K562 (cell line): ENCODE measurements at regions not wholly inside any gene's neighbourhood (a gene's known extent, or its start where the extent isn't known, plus 50 kb on each side); places are given as distances from the start of the nearest gene placed in this dataset.

Experiments used
- ATAC-seq: fragments of 200-7000 bp; cut with Tn5 transposase; 3 replicates; pipeline ENCODE4 v1.9.1; 2020; ENCODE audit warnings: moderate library complexity
- BruUV-seq: library from RNA; stranded (reverse); fragments of 400-500 nt; replicated peaks from 2 replicates; lab custom pipeline; 2021; lab: Mats Ljungman, UMichigan
- CTCF ChIA-PET: fragments of 300-600 bp; formaldehyde crosslinking; extraction: SDS; loops from one replicate; lab custom pipeline; 2021; ENCODE audit warnings: low intra/inter-chr PET ratio; lab: Yijun Ruan, JAX
- POLR2A ChIA-PET: fragments of 300-600, 350-650 bp; sonication (Branson Sonifier 250); formaldehyde crosslinking; extraction: SDS; loops from one replicate; lab custom pipeline; 2021; ENCODE audit warnings: antibody characterized with exemption, inconsistent platforms; lab: Yijun Ruan, JAX
- DNase-seq, 4 experiments: peaks; one replicate each; pipeline versions ENCODE4 v3.0.0 to v3.0.0-alpha.2; 2011 to 2018; ENCODE audit warnings: low spot score in 3 of 4, mixed read lengths in 3 of 4; ENCODE audit errors: extremely low read depth in 1 of 4
- FAIRE-seq: peaks from 2 replicates; lab custom pipeline; 2011; peaks lifted over from hg19 to GRCh38; lab: Jason Lieb, UNC
- H2AFZ ChIP-seq: 2 replicates; pipeline ENCODE4 v1.6.0; 2011; ENCODE audit warnings: low read depth, low read length, control low read depth, inconsistent platforms
- H3K27ac ChIP-seq: fragments of 200-600 bp; 3 replicates; pipeline ENCODE4 v1.8.0; 2011; ENCODE audit warnings: low read depth, mild to moderate bottlenecking, control low read depth, inconsistent platforms, low read length, moderate library complexity, mixed read lengths; ENCODE audit errors: extremely low read depth
- H3K27me3 ChIP-seq, 2 experiments: fragments of 300-600 bp in 1 of 2; 2 replicates in 1 of 2; 3 replicates in 1 of 2; pipeline versions ENCODE4 v1.6.0 to v1.8.0; 2011; ENCODE audit warnings: inconsistent platforms in 2 of 2, low read length in 2 of 2, mild to moderate bottlenecking in 1 of 2, mixed read lengths in 1 of 2, moderate library complexity in 1 of 2; ENCODE audit not compliant: control insufficient read depth in 2 of 2, insufficient read depth in 2 of 2
- H3K36me3 ChIP-seq: fragments of 300-600 bp; 3 replicates; pipeline ENCODE4 v1.8.0; 2011; ENCODE audit warnings: mild to moderate bottlenecking, low read length, inconsistent platforms; ENCODE audit not compliant: control insufficient read depth, insufficient read depth
- H3K4me1 ChIP-seq, 2 experiments: fragments of 200-600 bp in 1 of 2; replicated peaks in 1 of 2; 2 replicates in 1 of 2; 3 replicates in 1 of 2; pipeline versions ENCODE4 v1.5.1 to v1.8.0; 2011; ENCODE audit warnings: inconsistent platforms in 2 of 2, low read length in 2 of 2, mild to moderate bottlenecking in 1 of 2, mixed read lengths in 1 of 2, moderate library complexity in 1 of 2; ENCODE audit not compliant: control insufficient read depth in 2 of 2, insufficient read depth in 2 of 2
- H3K4me2 ChIP-seq: 2 replicates; pipeline ENCODE4 v1.6.1; 2011; ENCODE audit warnings: low read length, control low read depth, inconsistent platforms, mixed read lengths; ENCODE audit not compliant: insufficient read depth
- H3K4me3 ChIP-seq: fragments of 200-600 bp; sonication (generic), shearing (Covaris generic); 2 replicates; pipeline ENCODE4 v1.5.1; 2016; ENCODE audit warnings: control low read depth, inconsistent platforms
- H3K79me2 ChIP-seq: fragments of 200-600 bp; 3 replicates; pipeline ENCODE4 v1.8.0; 2011; ENCODE audit warnings: low read length, inconsistent platforms; ENCODE audit not compliant: control insufficient read depth, insufficient read depth
- H3K9ac ChIP-seq, 2 experiments: 2 replicates each; pipeline versions ENCODE4 v1.6.0 to v1.6.1; 2011; ENCODE audit warnings: low read depth in 2 of 2, low read length in 2 of 2, control low read depth in 1 of 2, inconsistent platforms in 1 of 2, mild to moderate bottlenecking in 1 of 2, mixed read lengths in 1 of 2; ENCODE audit not compliant: insufficient read depth in 1 of 2
- H3K9me1 ChIP-seq: one replicate; pipeline ENCODE4 v1.6.0; 2011; ENCODE audit warnings: inconsistent platforms, mild to moderate bottlenecking, low read length, moderate library complexity; ENCODE audit not compliant: control insufficient read depth, insufficient read depth
- H3K9me3 ChIP-seq: replicated peaks from 2 replicates; pipeline ENCODE4 v1.5.1; 2011; ENCODE audit warnings: low read depth, low read length, inconsistent platforms; ENCODE audit not compliant: control insufficient read depth, insufficient read depth
- H4K20me1 ChIP-seq: replicated peaks from 2 replicates; pipeline ENCODE4 v1.6.1; 2011; ENCODE audit warnings: low read length, inconsistent platforms, mixed read lengths; ENCODE audit not compliant: control insufficient read depth, insufficient read depth
- ELF2 ChIP-seq: fragments of 250-450 bp; sonication (Bioruptor Pico); IDR thresholded peaks from 2 replicates; pipeline ENCODE4 v1.5.0; 2021; ENCODE audit warnings: mild to moderate bottlenecking
- IFI16 ChIP-seq: fragments of 250-450 bp; sonication (Bioruptor Pico); IDR thresholded peaks from 2 replicates; pipeline ENCODE4 v2.1.2; 2022; ENCODE audit warnings: mild to moderate bottlenecking, inconsistent platforms
- ZKSCAN3 ChIP-seq: fragments of 250-450 bp; sonication (Bioruptor Pico); IDR thresholded peaks from 2 replicates; pipeline ENCODE4 v1.4.0; 2020
- ZNF134 ChIP-seq: fragments of 250-450 bp; sonication (Bioruptor Pico); conservative IDR thresholded peaks from 2 replicates; pipeline ENCODE4 v1.4.0; 2020
- ZNF3 ChIP-seq: fragments of 250-450 bp; sonication (Bioruptor Pico); IDR thresholded peaks from 2 replicates; pipeline ENCODE4 v1.5.0; 2021; ENCODE audit warnings: mild to moderate bottlenecking, moderate library complexity
- in situ Hi-C: fragments of 300-500 bp; cut with MboI; formaldehyde crosslinking; loops from 4 replicates; pipeline ENCODE4 v1.15.0; 2018; ENCODE audit warnings: inconsistent platforms, mixed read lengths
- intact Hi-C: fragments of 100-400 bp; cut with micrococcal nuclease; formaldehyde crosslinking; loops from 2 replicates; pipeline ENCODE4 v1.14.2; 2022
- TF ChIP-seq, protein P1 (sequence below), 2 experiments: fragments of 450-650 bp; conservative IDR thresholded peaks; 2 replicates each; pipeline ENCODE4 v1.6.1; 2017; ENCODE audit warnings: mild to moderate bottlenecking in 2 of 2, moderate library complexity in 2 of 2
- TF ChIP-seq, protein P2 (sequence below): fragments of 450-650 bp; IDR thresholded peaks from 2 replicates; pipeline ENCODE4 v1.6.1; 2016; ENCODE audit warnings: low read depth
- TF ChIP-seq, protein P3 (sequence below), 2 experiments: IDR thresholded peaks; 2 replicates each; pipeline ENCODE4 v1.6.1; 2011; ENCODE audit warnings: borderline replicate concordance in 1 of 2, control low read depth in 1 of 2, low read depth in 1 of 2, low read length in 1 of 2, mild to moderate bottlenecking in 1 of 2, mixed read lengths in 1 of 2, moderate library complexity in 1 of 2; ENCODE audit not compliant: insufficient read depth in 1 of 2, insufficient read length in 1 of 2, poor library complexity in 1 of 2, severe bottlenecking in 1 of 2; ENCODE audit errors: extremely low read depth in 1 of 2
- TF ChIP-seq, protein P4 (sequence below): fragments of 250-450 bp; sonication (Bioruptor Pico); IDR thresholded peaks from 2 replicates; pipeline ENCODE4 v1.4.0; 2020

DNA sequence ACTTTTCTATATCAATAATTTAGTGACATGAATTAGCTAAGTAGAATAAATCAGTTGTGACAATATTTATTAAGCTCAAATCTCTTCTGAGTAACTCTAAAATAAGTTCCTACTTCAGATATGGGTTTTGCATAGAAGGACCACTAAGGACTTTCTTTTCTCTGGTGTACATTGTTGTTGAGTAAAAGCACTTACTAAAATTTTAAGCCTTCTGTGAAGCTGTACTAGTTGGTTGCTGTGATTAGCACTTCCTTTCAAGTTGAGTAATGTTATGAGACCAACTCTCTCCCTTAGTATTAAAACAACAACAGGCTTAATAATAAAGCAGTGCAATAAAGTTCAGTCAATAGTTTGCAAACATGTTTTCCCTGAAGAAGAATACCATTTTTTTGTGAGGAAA is 667.4 kb upstream of the NDST4 start:
- no peak for ATAC-seq
- H3K4me1 ChIP-seq = no peaks in the 10 kb centered on the region
- no peaks in the 10 kb centered on the region; the same call in 1 of the 2 replicates for H3K9me3 ChIP-seq
- intact Hi-C loops = no loop called here
- no peaks in the 10 kb centered on the region for H3K79me2 ChIP-seq
- H3K4me2 ChIP-seq = no peak overlapping the region
- H3K9me1 ChIP-seq = no peaks in the 10 kb centered on the region
- H3K27ac ChIP-seq = no peak overlapping the region
- no peaks in the 10 kb centered on the region for H4K20me1 ChIP-seq
- no peak overlapping the region for H3K4me3 ChIP-seq
- POLR2A ChIA-PET = no interaction called here
- no peak overlapping the region for H2AFZ ChIP-seq
- no peak overlapping the region for H3K9ac ChIP-seq
- no peaks in the 10 kb centered on the region for H3K27me3 ChIP-seq
- DNase-seq = no peak
- H3K36me3 ChIP-seq = no peaks in the 10 kb centered on the region
- in situ Hi-C loops = no loop called here
- BruUV-seq = no TSS peak
- FAIRE-seq = no peak
- CTCF ChIA-PET = no interaction called here
- TF ChIP-seq, protein P1, sequence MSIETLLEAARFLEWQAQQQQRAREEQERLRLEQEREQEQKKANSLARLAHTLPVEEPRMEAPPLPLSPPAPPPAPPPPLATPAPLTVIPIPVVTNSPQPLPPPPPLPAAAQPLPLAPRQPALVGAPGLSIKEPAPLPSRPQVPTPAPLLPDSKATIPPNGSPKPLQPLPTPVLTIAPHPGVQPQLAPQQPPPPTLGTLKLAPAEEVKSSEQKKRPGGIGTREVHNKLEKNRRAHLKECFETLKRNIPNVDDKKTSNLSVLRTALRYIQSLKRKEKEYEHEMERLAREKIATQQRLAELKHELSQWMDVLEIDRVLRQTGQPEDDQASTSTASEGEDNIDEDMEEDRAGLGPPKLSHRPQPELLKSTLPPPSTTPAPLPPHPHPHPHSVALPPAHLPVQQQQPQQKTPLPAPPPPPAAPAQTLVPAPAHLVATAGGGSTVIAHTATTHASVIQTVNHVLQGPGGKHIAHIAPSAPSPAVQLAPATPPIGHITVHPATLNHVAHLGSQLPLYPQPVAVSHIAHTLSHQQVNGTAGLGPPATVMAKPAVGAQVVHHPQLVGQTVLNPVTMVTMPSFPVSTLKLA (conservative IDR thresholded peaks at IDR 0.05) = no peak
- TF ChIP-seq ZNF3 (CRISPR knock-in tag) = no peak
- no peak for TF ChIP-seq ELF2 (CRISPR knock-in tag)
- TF ChIP-seq, protein P2, sequence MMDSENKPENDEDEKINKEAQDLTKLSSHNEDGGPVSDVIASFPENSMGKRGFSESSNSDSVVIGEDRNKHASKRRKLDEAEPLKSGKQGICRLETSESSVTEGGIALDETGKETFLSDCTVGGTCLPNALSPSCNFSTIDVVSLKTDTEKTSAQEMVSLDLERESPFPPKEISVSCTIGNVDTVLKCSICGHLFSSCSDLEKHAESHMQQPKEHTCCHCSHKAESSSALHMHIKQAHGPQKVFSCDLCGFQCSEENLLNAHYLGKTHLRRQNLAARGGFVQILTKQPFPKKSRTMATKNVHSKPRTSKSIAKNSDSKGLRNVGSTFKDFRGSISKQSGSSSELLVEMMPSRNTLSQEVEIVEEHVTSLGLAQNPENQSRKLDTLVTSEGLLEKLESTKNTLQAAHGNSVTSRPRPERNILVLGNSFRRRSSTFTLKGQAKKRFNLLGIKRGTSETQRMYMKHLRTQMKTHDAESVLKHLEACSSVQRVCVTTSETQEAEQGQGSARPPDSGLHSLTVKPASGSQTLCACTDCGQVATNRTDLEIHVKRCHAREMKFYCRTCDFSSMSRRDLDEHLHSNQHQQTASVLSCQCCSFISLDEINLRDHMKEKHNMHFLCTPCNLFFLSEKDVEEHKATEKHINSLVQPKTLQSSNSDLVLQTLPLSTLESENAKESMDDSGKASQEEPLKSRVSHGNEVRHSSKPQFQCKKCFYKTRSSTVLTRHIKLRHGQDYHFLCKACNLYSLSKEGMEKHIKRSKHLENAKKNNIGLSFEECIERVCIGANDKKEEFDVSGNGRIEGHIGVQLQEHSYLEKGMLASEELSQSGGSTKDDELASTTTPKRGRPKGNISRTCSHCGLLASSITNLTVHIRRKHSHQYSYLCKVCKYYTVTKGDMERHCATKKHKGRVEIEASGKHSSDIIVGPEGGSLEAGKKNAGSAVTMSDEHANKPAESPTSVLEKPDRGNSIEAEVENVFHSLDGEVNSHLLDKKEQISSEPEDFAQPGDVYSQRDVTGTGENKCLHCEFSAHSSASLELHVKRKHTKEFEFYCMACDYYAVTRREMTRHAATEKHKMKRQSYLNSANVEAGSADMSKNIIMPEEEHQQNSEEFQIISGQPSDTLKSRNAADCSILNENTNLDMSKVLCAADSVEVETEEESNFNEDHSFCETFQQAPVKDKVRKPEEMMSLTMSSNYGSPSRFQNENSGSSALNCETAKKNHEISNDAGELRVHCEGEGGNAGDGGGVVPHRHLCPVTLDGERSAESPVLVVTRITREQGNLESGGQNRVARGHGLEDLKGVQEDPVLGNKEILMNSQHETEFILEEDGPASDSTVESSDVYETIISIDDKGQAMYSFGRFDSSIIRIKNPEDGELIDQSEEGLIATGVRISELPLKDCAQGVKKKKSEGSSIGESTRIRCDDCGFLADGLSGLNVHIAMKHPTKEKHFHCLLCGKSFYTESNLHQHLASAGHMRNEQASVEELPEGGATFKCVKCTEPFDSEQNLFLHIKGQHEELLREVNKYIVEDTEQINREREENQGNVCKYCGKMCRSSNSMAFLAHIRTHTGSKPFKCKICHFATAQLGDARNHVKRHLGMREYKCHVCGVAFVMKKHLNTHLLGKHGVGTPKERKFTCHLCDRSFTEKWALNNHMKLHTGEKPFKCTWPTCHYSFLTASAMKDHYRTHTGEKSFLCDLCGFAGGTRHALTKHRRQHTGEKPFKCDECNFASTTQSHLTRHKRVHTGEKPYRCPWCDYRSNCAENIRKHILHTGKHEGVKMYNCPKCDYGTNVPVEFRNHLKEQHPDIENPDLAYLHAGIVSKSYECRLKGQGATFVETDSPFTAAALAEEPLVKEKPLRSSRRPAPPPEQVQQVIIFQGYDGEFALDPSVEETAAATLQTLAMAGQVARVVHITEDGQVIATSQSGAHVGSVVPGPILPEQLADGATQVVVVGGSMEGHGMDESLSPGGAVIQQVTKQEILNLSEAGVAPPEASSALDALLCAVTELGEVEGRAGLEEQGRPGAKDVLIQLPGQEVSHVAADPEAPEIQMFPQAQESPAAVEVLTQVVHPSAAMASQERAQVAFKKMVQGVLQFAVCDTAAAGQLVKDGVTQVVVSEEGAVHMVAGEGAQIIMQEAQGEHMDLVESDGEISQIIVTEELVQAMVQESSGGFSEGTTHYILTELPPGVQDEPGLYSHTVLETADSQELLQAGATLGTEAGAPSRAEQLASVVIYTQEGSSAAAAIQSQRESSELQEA = no peak
- no peak for TF ChIP-seq ZNF134 (CRISPR knock-in tag)
- TF ChIP-seq, protein P3, sequence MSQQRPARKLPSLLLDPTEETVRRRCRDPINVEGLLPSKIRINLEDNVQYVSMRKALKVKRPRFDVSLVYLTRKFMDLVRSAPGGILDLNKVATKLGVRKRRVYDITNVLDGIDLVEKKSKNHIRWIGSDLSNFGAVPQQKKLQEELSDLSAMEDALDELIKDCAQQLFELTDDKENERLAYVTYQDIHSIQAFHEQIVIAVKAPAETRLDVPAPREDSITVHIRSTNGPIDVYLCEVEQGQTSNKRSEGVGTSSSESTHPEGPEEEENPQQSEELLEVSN (IDR thresholded peaks at IDR 0.05; ENCODE audit: borderline replicate concordance in 1 of 2, extremely low read depth in 1 of 2, insufficient read depth in 1 of 2, insufficient read length in 1 of 2, low read depth in 1 of 2, low read length in 1 of 2, poor library complexity in 1 of 2, severe bottlenecking in 1 of 2) = no peak
- TF ChIP-seq ZKSCAN3 (CRISPR knock-in tag) = no peak
- TF ChIP-seq IFI16 (CRISPR knock-in tag) = no peak
- TF ChIP-seq, protein P4, sequence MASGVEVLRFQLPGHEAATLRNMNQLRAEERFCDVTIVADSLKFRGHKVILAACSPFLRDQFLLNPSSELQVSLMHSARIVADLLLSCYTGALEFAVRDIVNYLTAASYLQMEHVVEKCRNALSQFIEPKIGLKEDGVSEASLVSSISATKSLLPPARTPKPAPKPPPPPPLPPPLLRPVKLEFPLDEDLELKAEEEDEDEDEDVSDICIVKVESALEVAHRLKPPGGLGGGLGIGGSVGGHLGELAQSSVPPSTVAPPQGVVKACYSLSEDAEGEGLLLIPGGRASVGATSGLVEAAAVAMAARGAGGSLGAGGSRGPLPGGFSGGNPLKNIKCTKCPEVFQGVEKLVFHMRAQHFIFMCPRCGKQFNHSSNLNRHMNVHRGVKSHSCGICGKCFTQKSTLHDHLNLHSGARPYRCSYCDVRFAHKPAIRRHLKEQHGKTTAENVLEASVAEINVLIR (CRISPR knock-in tag) = no peak
